ENCODE measurements at regions not wholly inside any gene's neighbourhood (a gene's known extent, or its start where the extent isn't known, plus 50 kb on each side); places are given as distances from the start of the nearest gene placed in this dataset.

DNA sequence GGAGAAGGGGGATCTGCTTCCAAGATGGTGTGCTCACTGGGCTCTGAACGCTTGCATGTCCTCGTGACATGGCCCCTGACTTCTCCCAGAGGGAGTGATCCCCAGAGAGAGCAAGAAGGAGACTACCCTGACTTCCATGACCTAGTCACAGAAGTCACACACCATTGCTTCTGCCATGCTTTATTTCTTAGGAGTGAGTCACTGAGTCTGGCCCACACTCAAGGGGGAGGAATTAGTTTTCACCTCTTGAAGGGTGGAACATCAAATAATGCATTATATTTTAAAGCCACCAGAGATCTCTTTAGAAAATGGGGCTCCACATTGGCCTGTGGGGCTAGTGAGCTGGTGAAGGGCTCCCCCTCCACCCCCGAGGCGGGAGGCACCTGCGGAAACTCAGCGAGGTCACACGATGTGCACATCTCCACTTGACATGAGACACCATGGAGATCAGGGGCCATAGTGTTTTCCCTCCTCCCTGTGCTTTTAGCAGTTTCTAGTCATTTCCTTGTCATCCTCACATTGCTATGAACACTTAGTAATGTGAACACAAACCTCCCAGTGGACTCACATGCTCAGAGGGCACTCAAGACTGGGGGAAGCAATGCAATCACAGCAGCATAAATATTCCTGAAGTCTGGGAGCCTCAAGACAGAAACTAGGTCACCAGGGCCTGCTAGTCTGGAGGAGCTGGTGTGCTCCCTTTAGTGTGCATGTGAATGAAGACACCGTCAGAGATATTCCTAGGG lies 87.4 kb upstream of the FZD10 start:
- TF ChIP-seq, protein P1, sequence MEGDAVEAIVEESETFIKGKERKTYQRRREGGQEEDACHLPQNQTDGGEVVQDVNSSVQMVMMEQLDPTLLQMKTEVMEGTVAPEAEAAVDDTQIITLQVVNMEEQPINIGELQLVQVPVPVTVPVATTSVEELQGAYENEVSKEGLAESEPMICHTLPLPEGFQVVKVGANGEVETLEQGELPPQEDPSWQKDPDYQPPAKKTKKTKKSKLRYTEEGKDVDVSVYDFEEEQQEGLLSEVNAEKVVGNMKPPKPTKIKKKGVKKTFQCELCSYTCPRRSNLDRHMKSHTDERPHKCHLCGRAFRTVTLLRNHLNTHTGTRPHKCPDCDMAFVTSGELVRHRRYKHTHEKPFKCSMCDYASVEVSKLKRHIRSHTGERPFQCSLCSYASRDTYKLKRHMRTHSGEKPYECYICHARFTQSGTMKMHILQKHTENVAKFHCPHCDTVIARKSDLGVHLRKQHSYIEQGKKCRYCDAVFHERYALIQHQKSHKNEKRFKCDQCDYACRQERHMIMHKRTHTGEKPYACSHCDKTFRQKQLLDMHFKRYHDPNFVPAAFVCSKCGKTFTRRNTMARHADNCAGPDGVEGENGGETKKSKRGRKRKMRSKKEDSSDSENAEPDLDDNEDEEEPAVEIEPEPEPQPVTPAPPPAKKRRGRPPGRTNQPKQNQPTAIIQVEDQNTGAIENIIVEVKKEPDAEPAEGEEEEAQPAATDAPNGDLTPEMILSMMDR (IDR thresholded peaks at IDR 0.05; ENCODE audit: unreplicated experiment) = no peak
- Mint-ChIP-seq H3K4me3 (no peak overlapping the region), H3K27me3 (ENCODE audit: low read depth) (peaks cover 51% of the 10 kb centered on the region), H3K36me3 (no peaks in the 10 kb centered on the region), H3K27ac (no peak overlapping the region), H3K9me3 (peaks cover 8% of the 10 kb centered on the region), H3K4me1 (no peaks in the 10 kb centered on the region)
- DNase-seq (ENCODE audit: low spot score in 2 of 2, unreplicated experiment in 2 of 2) = no peak

DNA sequence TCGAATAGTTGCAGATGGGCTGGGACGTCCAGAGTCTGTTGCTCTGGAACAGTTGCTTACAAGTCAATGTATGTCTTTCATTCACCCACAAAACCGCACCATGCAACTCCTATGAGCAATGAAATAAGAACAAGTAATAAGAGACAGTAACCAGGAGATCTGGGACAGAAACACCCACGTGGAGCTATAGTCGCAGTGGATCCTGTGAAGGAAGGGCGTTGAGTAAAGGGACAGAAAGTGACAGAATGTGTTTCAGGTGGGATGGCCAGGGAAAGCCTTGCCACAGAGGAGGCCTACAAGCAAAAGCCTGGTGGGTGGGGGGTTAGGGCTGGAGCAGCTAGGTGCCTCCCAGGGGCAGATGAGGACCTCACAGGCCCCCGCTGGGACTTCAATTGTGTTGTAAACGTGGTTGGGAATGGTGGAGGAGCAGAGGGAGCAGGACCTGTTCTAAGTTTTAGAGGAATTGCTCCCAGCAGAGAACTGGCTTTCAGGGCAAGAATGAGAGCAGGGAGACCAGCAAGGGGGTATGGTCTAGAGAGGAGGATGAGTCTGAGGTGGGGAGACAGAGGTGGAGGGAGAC lies 86.7 kb upstream of the FZD10 start:
- no peak overlapping the region for H3K4me3 Mint-ChIP-seq
- H3K27ac Mint-ChIP-seq = no peak overlapping the region
- TF ChIP-seq, protein P1 (IDR thresholded peaks at IDR 0.05; ENCODE audit: unreplicated experiment) = no peak
- peaks cover 55% of the 10 kb centered on the region for H3K27me3 Mint-ChIP-seq (ENCODE audit: low read depth)
- H3K4me1 Mint-ChIP-seq = no peaks in the 10 kb centered on the region
- DNase-seq (ENCODE audit: low spot score in 2 of 2, unreplicated experiment in 2 of 2) = no peak
- H3K36me3 Mint-ChIP-seq = no peaks in the 10 kb centered on the region
- peaks cover 8% of the 10 kb centered on the region for H3K9me3 Mint-ChIP-seq

DNA sequence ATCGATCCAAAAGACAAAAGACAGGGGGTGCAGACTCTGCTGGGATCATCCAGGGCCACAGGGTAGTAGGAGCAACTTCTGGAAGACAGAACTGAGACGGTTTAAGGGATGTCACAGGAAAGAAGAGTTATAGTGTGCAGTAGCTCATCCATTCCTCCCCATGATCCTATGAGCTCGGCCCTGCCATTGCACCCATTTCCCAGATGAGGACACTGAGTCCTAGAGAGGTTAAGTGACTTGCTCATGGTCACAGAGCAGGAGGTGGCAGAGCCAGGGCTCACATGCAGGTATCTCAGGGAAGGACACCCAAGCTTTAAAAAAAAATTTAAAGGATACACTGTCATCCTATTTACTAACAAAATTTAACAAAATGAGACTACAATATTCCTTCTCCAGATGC lies 86.1 kb upstream of the FZD10 start:
- Mint-ChIP-seq H3K27ac (no peak overlapping the region), H3K36me3 (no peaks in the 10 kb centered on the region), H3K4me3 (no peak overlapping the region), H3K9me3 (peaks cover 8% of the 10 kb centered on the region), H3K27me3 (ENCODE audit: low read depth) (peaks cover 59% of the 10 kb centered on the region), H3K4me1 (no peaks in the 10 kb centered on the region)
- TF ChIP-seq, protein P1 (IDR thresholded peaks at IDR 0.05; ENCODE audit: unreplicated experiment) = no peak
- DNase-seq (ENCODE audit: low spot score in 2 of 2, unreplicated experiment in 2 of 2) = no peak

DNA sequence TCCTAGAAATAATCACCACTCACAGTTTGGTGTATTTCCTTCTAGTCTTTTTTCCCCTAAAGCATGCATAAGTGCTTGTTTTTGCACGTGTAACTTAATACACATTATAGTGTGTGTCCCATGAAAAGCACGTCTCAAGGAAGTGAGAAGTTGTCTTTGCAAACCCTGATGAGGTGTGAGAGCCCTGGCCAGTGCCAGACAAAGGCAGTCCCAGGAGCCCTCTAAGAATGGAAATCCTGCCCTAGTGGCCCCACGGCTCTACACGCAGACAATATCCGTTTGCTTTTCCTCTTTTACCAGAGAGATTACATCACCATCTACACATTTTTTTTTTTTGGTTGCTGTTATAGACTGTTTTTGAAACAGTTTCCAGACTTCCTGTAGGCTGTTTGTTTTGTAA lies 85.5 kb upstream of the FZD10 start:
- peaks cover 62% of the 10 kb centered on the region for H3K27me3 Mint-ChIP-seq (ENCODE audit: low read depth)

DNA sequence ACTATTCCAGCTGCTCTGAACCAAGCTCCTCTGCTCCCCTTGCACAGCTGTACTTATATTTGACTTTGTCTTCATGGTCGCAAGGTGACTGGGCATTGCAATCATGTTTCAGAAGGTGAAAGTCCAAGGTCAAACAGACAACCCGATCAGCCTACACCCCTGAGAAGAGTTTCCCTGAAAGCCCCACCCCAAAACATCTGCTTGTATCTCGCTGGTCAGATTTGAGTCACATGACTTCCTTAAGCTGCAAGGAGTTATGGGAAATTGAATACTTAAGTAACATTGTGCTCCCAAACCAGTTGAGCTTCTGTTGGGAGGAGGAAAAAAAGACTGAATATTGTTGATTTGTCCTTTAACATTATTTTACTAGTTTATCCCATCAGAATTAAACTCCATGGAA lies 83.4 kb upstream of the FZD10 start:
- TF ChIP-seq, protein P1 (IDR thresholded peaks at IDR 0.05; ENCODE audit: unreplicated experiment) = no peak
- Mint-ChIP-seq H3K4me3 (no peak overlapping the region), H3K4me1 (peaks cover 4% of the 10 kb centered on the region), H3K27ac (no peak overlapping the region), H3K9me3 (peaks cover 8% of the 10 kb centered on the region), H3K27me3 (ENCODE audit: low read depth) (peaks cover 55% of the 10 kb centered on the region), H3K36me3 (no peaks in the 10 kb centered on the region)
- DNase-seq (ENCODE audit: low spot score in 2 of 2, unreplicated experiment in 2 of 2) = no peak

More for the DNA sequence above, 85.5 kb upstream of the FZD10 start:
- H3K4me1 Mint-ChIP-seq = peaks cover 4% of the 10 kb centered on the region
- H3K9me3 Mint-ChIP-seq = peaks cover 8% of the 10 kb centered on the region
- DNase-seq (ENCODE audit: low spot score in 2 of 2, unreplicated experiment in 2 of 2) = no peak
- no peak overlapping the region for H3K27ac Mint-ChIP-seq
- H3K4me3 Mint-ChIP-seq = no peak overlapping the region
- no peaks in the 10 kb centered on the region for H3K36me3 Mint-ChIP-seq
- TF ChIP-seq, protein P1 (IDR thresholded peaks at IDR 0.05; ENCODE audit: unreplicated experiment) = no peak

Data from mesothelial cell of epicardium (in vitro differentiated cells).